ENCODE measurements at regions not wholly inside any gene's neighbourhood (a gene's known extent, or its start where the extent isn't known, plus 50 kb on each side); places are given as distances from the start of the nearest gene placed in this dataset.

- no peak for DNase-seq (ENCODE audit: low read depth in 4 of 4, low spot score in 2 of 4)
These were observed 96.6 kb upstream of the POU2AF2 start for GRCh38 chr11:111148953-111149352.

GRCh38 chr11:111148121-111148520, 97.4 kb upstream of the POU2AF2 start:
- DNase-seq (ENCODE audit: low read depth in 4 of 4, low spot score in 2 of 4), result no peak

GRCh38 chr11:111137846-111138245, 107.7 kb upstream of the POU2AF2 start:
- no peak for DNase-seq (ENCODE audit: low read depth in 4 of 4, low spot score in 2 of 4)

GRCh38 chr11:111135778-111136570, 109.6 kb upstream of the POU2AF2 start:
- DNase-seq (ENCODE audit: low read depth in 4 of 4, low spot score in 2 of 4), result no peak

GRCh38 chr11:111135101-111135500, 110.4 kb upstream of the POU2AF2 start:
- no peak for DNase-seq (ENCODE audit: low read depth in 4 of 4, low spot score in 2 of 4)

GRCh38 chr11:111128076-111128870, 117.3 kb upstream of the POU2AF2 start:
- no peak for DNase-seq (ENCODE audit: low read depth in 4 of 4, low spot score in 2 of 4)

GRCh38 chr11:111124724-111125123, 120.8 kb upstream of the POU2AF2 start:
- DNase-seq (ENCODE audit: low read depth in 4 of 4, low spot score in 2 of 4), result no peak

GRCh38 chr11:111123463-111124398, 121.8 kb upstream of the POU2AF2 start:
- DNase-seq (ENCODE audit: low read depth in 4 of 4, low spot score in 2 of 4), result no peak

- DNase-seq (ENCODE audit: low read depth in 4 of 4, low spot score in 2 of 4), result no peak
These were observed 124.7 kb upstream of the POU2AF2 start for GRCh38 chr11:111120696-111121302.

GRCh38 chr11:111120161-111120560, 125.4 kb upstream of the POU2AF2 start:
- no peak for DNase-seq (ENCODE audit: low read depth in 4 of 4, low spot score in 2 of 4)

- DNase-seq (ENCODE audit: low read depth in 4 of 4, low spot score in 2 of 4), result no peak
These were observed 125.8 kb upstream of the POU2AF2 start for GRCh38 chr11:111119751-111120150.

GRCh38 chr11:111115890-111116289, 129.6 kb upstream of the POU2AF2 start:
- DNase-seq (ENCODE audit: low read depth in 4 of 4, low spot score in 2 of 4), result no peak

- DNase-seq (ENCODE audit: low read depth in 4 of 4, low spot score in 2 of 4), result no peak
These were observed 131.4 kb upstream of the POU2AF2 start for GRCh38 chr11:111114091-111114490.

- no peak for DNase-seq (ENCODE audit: low read depth in 4 of 4, low spot score in 2 of 4)
These were observed 132.9 kb upstream of the POU2AF2 start for GRCh38 chr11:111112614-111113013.

- DNase-seq (ENCODE audit: low read depth in 4 of 4, low spot score in 2 of 4), result no peak
These were observed 138.0 kb upstream of the POU2AF2 start for GRCh38 chr11:111107501-111107900.

GRCh38 chr11:111106641-111107040, 138.9 kb upstream of the POU2AF2 start:
- DNase-seq (ENCODE audit: low read depth in 4 of 4, low spot score in 2 of 4), result no peak

- no peak for DNase-seq (ENCODE audit: low read depth in 4 of 4, low spot score in 2 of 4)
These were observed 140.0 kb upstream of the POU2AF2 start for GRCh38 chr11:111105566-111105965.

GRCh38 chr11:111104185-111104584, 141.3 kb upstream of the POU2AF2 start:
- DNase-seq (ENCODE audit: low read depth in 4 of 4, low spot score in 2 of 4), result no peak

- no peak for DNase-seq (ENCODE audit: low read depth in 4 of 4, low spot score in 2 of 4)
These were observed 143.6 kb upstream of the POU2AF2 start for GRCh38 chr11:111101881-111102280.

GRCh38 chr11:111099028-111099713, 146.4 kb upstream of the POU2AF2 start:
- no peak for DNase-seq (ENCODE audit: low read depth in 4 of 4, low spot score in 2 of 4)

Data from left renal cortex interstitium (tissue), 4 donors.